Skeletal muscle cell (primary cell): ENCODE measurements at regions not wholly inside any gene's neighbourhood (a gene's known extent, or its start where the extent isn't known, plus 50 kb on each side); places are given as distances from the start of the nearest gene placed in this dataset.
"Not testable (repeated sequence)": the region's sequence is repeated elsewhere in the genome, so short reads cannot be mapped to it uniquely, and the experiment has no call there.

Experiments used
- DNase-seq: peaks from one replicate; pipeline ENCODE4 v3.0.0-alpha.2; 2010; ENCODE audit warnings: low read depth
- H3K4me3 ChIP-seq: 2 replicates; pipeline ENCODE4 v1.5.1; 2011; ENCODE audit warnings: low read depth, mild to moderate bottlenecking, control low read depth, low read length, moderate library complexity

GRCh38 chrX:69431420-69431819, 72.7 kb upstream of the NALF2 start:
- DNase-seq: no peak

GRCh38 chrX:69430785-69431184, 73.3 kb upstream of the NALF2 start:
- no peak overlapping the region for H3K4me3 ChIP-seq
- no peak for DNase-seq

More at GRCh38 chrX:69431420-69431819, 72.7 kb upstream of the NALF2 start:
- no peak overlapping the region for H3K4me3 ChIP-seq

- H3K4me3 ChIP-seq: no peak overlapping the region
- no peak for DNase-seq
These were observed 74.6 kb upstream of the NALF2 start for GRCh38 chrX:69429339-69430015.

- H3K4me3 ChIP-seq: no peak overlapping the region
- no peak for DNase-seq
These were observed 75.9 kb upstream of the NALF2 start for GRCh38 chrX:69428216-69428615.

GRCh38 chrX:69424910-69425309, 79.2 kb upstream of the NALF2 start:
- no peak overlapping the region for H3K4me3 ChIP-seq
- no peak for DNase-seq

GRCh38 chrX:69424161-69424560, 80.0 kb upstream of the NALF2 start:
- H3K4me3 ChIP-seq: no peak overlapping the region
- no peak for DNase-seq

GRCh38 chrX:69422208-69422607, 81.9 kb upstream of the NALF2 start:
- not testable (repeated sequence) for H3K4me3 ChIP-seq, DNase-seq

- no peak for DNase-seq
- no peak overlapping the region for H3K4me3 ChIP-seq
These were observed 88.4 kb upstream of the NALF2 start for GRCh38 chrX:69415698-69416097.

GRCh38 chrX:69412661-69413060, 91.5 kb upstream of the NALF2 start:
- DNase-seq: no peak
- H3K4me3 ChIP-seq: no peak overlapping the region

GRCh38 chrX:69398881-69399280, 105.2 kb upstream of the NALF2 start:
- no peak overlapping the region for H3K4me3 ChIP-seq
- no peak for DNase-seq

GRCh38 chrX:69396916-69397315, 107.2 kb upstream of the NALF2 start:
- DNase-seq: no peak
- no peak overlapping the region for H3K4me3 ChIP-seq

GRCh38 chrX:69395306-69395705, 108.8 kb upstream of the NALF2 start:
- H3K4me3 ChIP-seq: no peak overlapping the region
- no peak for DNase-seq

- DNase-seq: no peak
These were observed 115.0 kb upstream of the NALF2 start for GRCh38 chrX:69389101-69389501.

GRCh38 chrX:69388526-69388925, 115.6 kb upstream of the NALF2 start:
- DNase-seq: no peak
- H3K4me3 ChIP-seq: no peak overlapping the region

More at GRCh38 chrX:69389101-69389501, 115.0 kb upstream of the NALF2 start:
- no peak overlapping the region for H3K4me3 ChIP-seq

GRCh38 chrX:69387567-69388487, 116.3 kb upstream of the NALF2 start:
- peak; percentile 2 for DNase-seq
- H3K4me3 ChIP-seq: no peak overlapping the region

GRCh38 chrX:69386681-69387080, 117.4 kb upstream of the NALF2 start:
- DNase-seq: no peak
- no peak overlapping the region for H3K4me3 ChIP-seq

- H3K4me3 ChIP-seq: no peak overlapping the region
- DNase-seq: no peak
These were observed 124.7 kb upstream of the NALF2 start for GRCh38 chrX:69379412-69379811.

GRCh38 chrX:69374569-69374968, 129.6 kb upstream of the NALF2 start:
- H3K4me3 ChIP-seq: no peak overlapping the region
- DNase-seq: no peak

GRCh38 chrX:69372435-69372834, 131.7 kb upstream of the NALF2 start:
- no peak for DNase-seq
- no peak overlapping the region for H3K4me3 ChIP-seq

- no peak overlapping the region for H3K4me3 ChIP-seq
- DNase-seq: no peak
These were observed 133.0 kb upstream of the NALF2 start for GRCh38 chrX:69371159-69371558.

- H3K4me3 ChIP-seq: no peak overlapping the region
- no peak for DNase-seq
These were observed 134.1 kb upstream of the NALF2 start for GRCh38 chrX:69369999-69370398.
